MCF 10A (cell line): ENCODE measurements at regions not wholly inside any gene's neighbourhood (a gene's known extent, or its start where the extent isn't known, plus 50 kb on each side); places are given as distances from the start of the nearest gene placed in this dataset.

ENCODE experiments used
- BruUV-seq: library from RNA; stranded (reverse); fragments of 400-500 nt; replicated peaks from 2 replicates; lab custom pipeline; 2021; lab: Mats Ljungman, UMichigan
- CTCF ChIA-PET: fragments of 300-600 bp; sonication (Branson Sonifier 250); formaldehyde crosslinking; extraction: SDS; loops from one replicate; lab custom pipeline; 2021; ENCODE audit warnings: antibody characterized with exemption, inconsistent platforms; lab: Yijun Ruan, JAX
- POLR2A ChIA-PET: fragments of 300-600, 350-650 bp; sonication (Branson Sonifier 250); formaldehyde crosslinking; extraction: SDS; loops from one replicate; lab custom pipeline; 2020; ENCODE audit warnings: antibody characterized with exemption, inconsistent platforms; lab: Yijun Ruan, JAX
- DNase-seq: peaks from one replicate; pipeline ENCODE4 v3.0.0-alpha.2; 2018; ENCODE audit not compliant: unreplicated experiment
- H3K27ac Mint-ChIP-seq: one replicate; pipeline ENCODE4 v1.8.0; 2022; ENCODE audit warnings: mild to moderate bottlenecking, low read depth, mixed read lengths; ENCODE audit not compliant: unreplicated experiment
- H3K27me3 Mint-ChIP-seq: one replicate; pipeline ENCODE4 v1.8.0; 2022; ENCODE audit warnings: mixed read lengths; ENCODE audit not compliant: insufficient read depth, unreplicated experiment
- H3K36me3 Mint-ChIP-seq: one replicate; pipeline ENCODE4 v1.8.0; 2022; ENCODE audit warnings: mild to moderate bottlenecking, moderate library complexity, mixed read lengths; ENCODE audit not compliant: insufficient read depth, unreplicated experiment
- H3K4me1 Mint-ChIP-seq: one replicate; pipeline ENCODE4 v1.8.0; 2022; ENCODE audit warnings: mixed read lengths; ENCODE audit not compliant: insufficient read depth, unreplicated experiment
- H3K4me3 Mint-ChIP-seq: one replicate; pipeline ENCODE4 v1.8.0; 2022; ENCODE audit warnings: mild to moderate bottlenecking, moderate library complexity, mixed read lengths; ENCODE audit not compliant: unreplicated experiment
- H3K9me3 Mint-ChIP-seq: one replicate; pipeline ENCODE4 v1.8.0; 2022; ENCODE audit warnings: mixed read lengths; ENCODE audit not compliant: unreplicated experiment
- CTCF ChIP-seq: fragments of 200-600 bp; IDR thresholded peaks from one replicate; pipeline ENCODE4 v1.8.0; 2022; ENCODE audit warnings: antibody characterized with exemption, mild to moderate bottlenecking; ENCODE audit not compliant: unreplicated experiment
- intact Hi-C: fragments of 100-400 bp; cut with micrococcal nuclease; formaldehyde crosslinking; loops from 2 replicates; pipeline ENCODE4 v1.14.1; 2022

GRCh38 chr17:79501910-79502309 is 108.9 kb downstream of the RBFOX3 start:
- no peak for DNase-seq
- ChIA-PET POLR2A (no interaction called here), CTCF (no interaction called here)
- intact Hi-C loops = no loop called here
- BruUV-seq = no TSS peak
- Mint-ChIP-seq H3K36me3 (no peaks in the 10 kb centered on the region), H3K4me3 (no peak overlapping the region), H3K4me1 (no peaks in the 10 kb centered on the region), H3K9me3 (peaks cover 8% of the 10 kb centered on the region), H3K27me3 (peaks cover 83% of the 10 kb centered on the region), H3K27ac (no peak overlapping the region)
- TF ChIP-seq CTCF = no peak

- no peak for TF ChIP-seq CTCF
- peaks cover 77% of the 10 kb centered on the region for H3K27me3 Mint-ChIP-seq
- H3K27ac Mint-ChIP-seq = no peak overlapping the region
- peaks cover 8% of the 10 kb centered on the region for H3K9me3 Mint-ChIP-seq
- ChIA-PET CTCF (no interaction called here), POLR2A (no interaction called here)
- no TSS peak for BruUV-seq
- DNase-seq = peak; percentile 3
- no peaks in the 10 kb centered on the region for H3K4me1 Mint-ChIP-seq
- intact Hi-C loops = no loop called here
- no peak overlapping the region for H3K4me3 Mint-ChIP-seq
- no peaks in the 10 kb centered on the region for H3K36me3 Mint-ChIP-seq
Measured at GRCh38 chr17:79500745-79501618, 109.9 kb downstream of the RBFOX3 start.

GRCh38 chr17:79498854-79499253 is 112.0 kb downstream of the RBFOX3 start:
- Mint-ChIP-seq H3K27ac (no peak overlapping the region), H3K9me3 (peaks cover 8% of the 10 kb centered on the region), H3K4me1 (no peaks in the 10 kb centered on the region), H3K4me3 (no peak overlapping the region), H3K36me3 (no peaks in the 10 kb centered on the region), H3K27me3 (peaks cover 56% of the 10 kb centered on the region)
- CTCF ChIA-PET = no interaction called here
- POLR2A ChIA-PET = no interaction called here
- intact Hi-C loops = no loop called here
- DNase-seq = no peak
- TF ChIP-seq CTCF = no peak
- no TSS peak for BruUV-seq

- no peak for DNase-seq
- no peak for TF ChIP-seq CTCF
- ChIA-PET POLR2A (no interaction called here), CTCF (no interaction called here)
- Mint-ChIP-seq H3K27me3 (peaks cover 56% of the 10 kb centered on the region), H3K27ac (no peak overlapping the region), H3K36me3 (no peaks in the 10 kb centered on the region), H3K4me3 (no peak overlapping the region), H3K4me1 (no peaks in the 10 kb centered on the region), H3K9me3 (peaks cover 9% of the 10 kb centered on the region)
- BruUV-seq = no TSS peak
- intact Hi-C loops = no loop called here
Measured at GRCh38 chr17:79497777-79498348, 113.0 kb downstream of the RBFOX3 start.
